H54 (cell line): ENCODE measurements at regions not wholly inside any gene's neighbourhood (a gene's known extent, or its start where the extent isn't known, plus 50 kb on each side); places are given as distances from the start of the nearest gene placed in this dataset.

Source experiments
- DNase-seq: peaks from one replicate; pipeline ENCODE4 v3.0.0; 2011; ENCODE audit warnings: low spot score, mixed read lengths; ENCODE audit not compliant: insufficient read length
- FAIRE-seq: peaks from 3 replicates; lab custom pipeline; 2011; peaks lifted over from hg19 to GRCh38; lab: Jason Lieb, UNC
- POLR2A ChIP-seq: IDR thresholded peaks from 2 replicates; pipeline ENCODE4 v1.6.1; 2011; ENCODE audit warnings: low read depth, mild to moderate bottlenecking, low read length

DNA sequence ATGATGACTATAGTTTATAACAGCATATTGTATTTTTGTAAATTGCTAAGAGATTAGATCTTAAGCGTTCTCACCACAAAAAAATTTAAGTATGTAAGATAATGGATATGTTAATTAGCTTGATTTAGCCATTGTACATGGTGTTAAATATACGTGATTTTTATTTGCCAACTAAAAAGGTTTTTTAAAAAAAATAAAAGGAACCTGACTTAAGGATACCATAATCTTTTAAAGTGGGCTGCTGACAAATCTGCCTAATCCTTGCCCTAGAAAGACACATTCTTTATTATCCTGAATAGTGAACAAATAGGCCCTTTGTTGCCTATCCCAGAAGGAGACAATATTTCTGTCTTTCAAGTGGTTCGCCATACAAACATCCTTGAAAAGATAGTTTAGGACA lies 94.6 kb upstream of the FAM47C start:
- DNase-seq (no peak), FAIRE-seq (no peak)
- no peak for TF ChIP-seq POLR2A

- no peak for TF ChIP-seq POLR2A
- DNase-seq, result no peak
- FAIRE-seq, result no peak
Measured at GRCh38 chrX:36916941-36917340, 91.2 kb upstream of the FAM47C start.

DNA sequence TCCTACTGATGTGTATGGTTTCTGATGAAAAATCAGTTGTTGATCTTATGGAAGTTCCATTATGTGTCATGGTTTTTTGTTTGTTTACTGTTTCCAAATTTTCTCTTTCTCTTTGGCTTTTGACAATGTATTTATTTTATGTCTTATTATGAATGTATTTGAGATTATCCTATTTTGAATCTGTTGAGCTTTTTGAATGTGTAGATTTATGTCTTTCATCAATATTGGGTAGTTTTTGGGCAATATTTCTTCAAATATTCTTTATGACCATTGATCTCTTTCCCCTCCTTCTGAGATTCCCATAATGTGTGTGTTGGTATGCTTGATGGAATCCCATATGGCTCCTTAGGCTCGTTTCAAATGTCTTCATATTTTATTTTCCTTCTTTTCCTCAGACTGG lies 80.5 kb upstream of the FAM47C start:
- TF ChIP-seq POLR2A, result no peak
- no peak for FAIRE-seq
- DNase-seq, result no peak

DNA sequence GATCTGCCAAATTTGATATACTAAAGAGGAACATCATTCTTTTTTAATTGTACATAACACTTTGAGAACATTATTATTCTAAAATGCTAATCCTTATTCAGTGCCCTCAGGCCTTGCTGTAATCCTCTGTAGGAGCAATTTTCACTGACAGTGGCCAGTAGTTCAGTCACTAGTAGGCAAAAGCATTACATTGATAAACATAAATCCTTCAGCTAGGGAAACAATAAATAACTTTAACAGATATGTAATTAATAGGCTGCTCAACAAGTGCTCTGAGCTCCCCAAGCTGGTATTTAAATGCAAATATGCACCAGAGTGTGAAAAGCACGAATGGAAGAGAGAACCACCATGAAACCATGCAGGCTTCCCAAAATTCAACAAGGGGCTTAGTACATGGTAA lies 77.7 kb upstream of the FAM47C start:
- TF ChIP-seq POLR2A, result no peak
- DNase-seq, result no peak

GRCh38 chrX:36947214-36947613 lies 61.0 kb upstream of the FAM47C start:
- no peak for TF ChIP-seq POLR2A
- DNase-seq (no peak), FAIRE-seq (no peak)

More for the DNA sequence above, 77.7 kb upstream of the FAM47C start:
- no peak for FAIRE-seq

GRCh38 chrX:36950495-36951253 lies 57.5 kb upstream of the FAM47C start:
- no peak for FAIRE-seq

GRCh38 chrX:36957425-36958328 lies 50.5 kb upstream of the FAM47C start:
- TF ChIP-seq POLR2A, result no peak
- no peak for DNase-seq
- no peak for FAIRE-seq

More at GRCh38 chrX:36950495-36951253, 57.5 kb upstream of the FAM47C start:
- no peak for DNase-seq
- TF ChIP-seq POLR2A, result no peak
